HCT116 (cell line): ENCODE measurements at regions not wholly inside any gene's neighbourhood (a gene's known extent, or its start where the extent isn't known, plus 50 kb on each side); places are given as distances from the start of the nearest gene placed in this dataset.

Experiments
- ATAC-seq: fragments of 200-7000 bp; cut with Tn5 transposase; 2 replicates; pipeline ENCODE4 v1.9.1; 2020; ENCODE audit warnings: mild to moderate bottlenecking, moderate library complexity
- BruUV-seq: library from RNA; stranded (reverse); fragments of 400-500 nt; replicated peaks from 2 replicates; lab custom pipeline; 2021; lab: Mats Ljungman, UMichigan
- CTCF ChIA-PET: fragments of 300-600 bp; sonication (Branson Sonifier 250); formaldehyde crosslinking; loops from one replicate; lab custom pipeline; 2021; ENCODE audit warnings: antibody characterized with exemption; lab: Charles Lee
- POLR2A ChIA-PET: fragments of 300-600, 350-600 bp; sonication (Branson Sonifier 250); formaldehyde crosslinking; loops from one replicate; lab custom pipeline; 2021; ENCODE audit warnings: antibody characterized with exemption; lab: Charles Lee
- RAD21 ChIA-PET, 2 experiments: fragments of 300-600 bp; sonication (Branson Sonifier 250); formaldehyde crosslinking; loops; one replicate each; lab custom pipeline; 2023; ENCODE audit warnings: low total read pairs in 2 of 2; ENCODE audit not compliant: uncharacterized antibody in 2 of 2, unreplicated experiment in 2 of 2, low non-redundant PET in 1 of 2; lab: Charles Lee
- DNase-seq: peaks from one replicate; pipeline ENCODE4 v3.0.0-alpha.2; 2010; ENCODE audit warnings: low read depth, low spot score
- H2AFZ ChIP-seq: fragments of 200-600 bp; shearing (Covaris generic), sonication (generic); 2 replicates; pipeline ENCODE4 v1.6.1; 2017; ENCODE audit warnings: low read depth, mixed run types, mixed read lengths, antibody characterized with exemption, low read length; ENCODE audit not compliant: poor library complexity, severe bottlenecking
- H3K27ac ChIP-seq: 2 replicates; pipeline ENCODE4 v1.5.1; 2012; ENCODE audit warnings: low read depth, low read length
- H3K27me3 ChIP-seq: fragments of 200-600 bp; sonication (generic); 2 replicates; pipeline ENCODE4 v1.6.1; 2016; ENCODE audit warnings: mixed run types, low read length, mixed read lengths; ENCODE audit not compliant: insufficient read depth
- H3K36me3 ChIP-seq, 2 experiments: fragments of 200-500 bp in 1 of 2; fragments of 200-600 bp in 1 of 2; sonication (Bioruptor generic) in 1 of 2; sonication (generic) in 1 of 2; 2 replicates each; pipeline versions ENCODE4 v1.5.1 to v1.6.1; 2014 to 2016; ENCODE audit warnings: low read length in 2 of 2, inconsistent platforms in 1 of 2, mixed read lengths in 1 of 2, mixed run types in 1 of 2; ENCODE audit not compliant: insufficient read depth in 2 of 2, control insufficient read depth in 1 of 2
- H3K4me1 ChIP-seq, 2 experiments: fragments of 200-600 bp in 1 of 2; sonication (generic) in 1 of 2; 2 replicates each; pipeline versions ENCODE4 v1.5.1 to v1.6.1; 2012 to 2017; ENCODE audit warnings: low read length in 2 of 2, inconsistent platforms in 1 of 2, mild to moderate bottlenecking in 1 of 2, mixed read lengths in 1 of 2, mixed run types in 1 of 2, moderate library complexity in 1 of 2; ENCODE audit not compliant: insufficient read depth in 2 of 2, control insufficient read depth in 1 of 2
- H3K4me2 ChIP-seq: fragments of 200-600 bp; sonication (generic); 2 replicates; pipeline ENCODE4 v1.6.1; 2017; ENCODE audit warnings: mixed run types, low read length, mixed read lengths
- H3K4me3 ChIP-seq, 2 experiments: fragments of 200-600 bp in 1 of 2; sonication (generic) in 1 of 2; replicated peaks in 1 of 2; 2 replicates each; pipeline ENCODE4 v1.5.1; 2011 to 2016; ENCODE audit warnings: low read length in 2 of 2, control low read depth in 1 of 2, low read depth in 1 of 2, mild to moderate bottlenecking in 1 of 2, mixed read lengths in 1 of 2, mixed run types in 1 of 2
- H3K79me2 ChIP-seq: fragments of 200-600 bp; sonication (generic); 2 replicates; pipeline ENCODE4 v1.6.1; 2017; ENCODE audit warnings: mild to moderate bottlenecking, mixed run types, low read length, moderate library complexity, mixed read lengths; ENCODE audit not compliant: insufficient read depth
- H3K9ac ChIP-seq: fragments of 200-600 bp; sonication (generic); 2 replicates; pipeline ENCODE4 v1.6.1; 2016; ENCODE audit warnings: low read length, mixed read lengths
- H3K9me2 ChIP-seq: fragments of 200-600 bp; sonication (generic), shearing (Covaris generic); 2 replicates; pipeline ENCODE4 v1.6.1; 2017; ENCODE audit warnings: mixed run types, mild to moderate bottlenecking, moderate library complexity; ENCODE audit not compliant: insufficient read depth
- H3K9me3 ChIP-seq, 2 experiments: fragments of 200-500 bp in 1 of 2; fragments of 200-600 bp in 1 of 2; sonication (Bioruptor generic) in 1 of 2; sonication (generic) in 1 of 2; 2 replicates each; pipeline ENCODE4 v1.6.1; 2014 to 2017; ENCODE audit warnings: low read length in 2 of 2, mixed read lengths in 2 of 2, inconsistent platforms in 1 of 2, low read depth in 1 of 2, mild to moderate bottlenecking in 1 of 2, mixed run types in 1 of 2, moderate library complexity in 1 of 2; ENCODE audit not compliant: control insufficient read depth in 1 of 2, insufficient read depth in 1 of 2
- H4K20me1 ChIP-seq: fragments of 200-600 bp; sonication (generic), shearing (Covaris generic); 2 replicates; pipeline ENCODE4 v1.6.1; 2017; ENCODE audit warnings: mixed run types, mild to moderate bottlenecking, moderate library complexity; ENCODE audit not compliant: insufficient read depth
- ATF3 ChIP-seq: IDR thresholded peaks from 2 replicates; pipeline ENCODE4 v1.6.1; 2012
- CTCF ChIP-seq, 3 experiments: fragments of 200-600 bp in 1 of 3; sonication (generic) in 1 of 3; IDR thresholded peaks in 2 of 3; conservative IDR thresholded peaks in 1 of 3; 2 replicates each; pipeline ENCODE4 v1.5.1; 2012 to 2017; ENCODE audit warnings: low read depth in 2 of 3, low read length in 2 of 3, antibody characterized with exemption in 1 of 3, borderline replicate concordance in 1 of 3, control low read depth in 1 of 3, mild to moderate bottlenecking in 1 of 3, mixed read lengths in 1 of 3, mixed run types in 1 of 3, moderate library complexity in 1 of 3; ENCODE audit not compliant: insufficient read depth in 1 of 3
- EGR1 ChIP-seq: IDR thresholded peaks from 2 replicates; pipeline ENCODE4 v1.6.1; 2012; ENCODE audit warnings: low read depth
- ELF1 ChIP-seq: IDR thresholded peaks from 2 replicates; pipeline ENCODE4 v1.6.1; 2012; ENCODE audit warnings: low read depth, borderline replicate concordance
- EZH2 ChIP-seq: fragments of 200-600 bp; sonication (generic); IDR thresholded peaks from 2 replicates; pipeline ENCODE4 v1.6.1; 2017; ENCODE audit warnings: antibody characterized with exemption, mixed run types
- EZH2phosphoT487 ChIP-seq: fragments of 200-600 bp; IDR thresholded peaks from 2 replicates; pipeline ENCODE4 v1.6.1; 2018; ENCODE audit warnings: antibody characterized with exemption, borderline replicate concordance
- MAX ChIP-seq: IDR thresholded peaks from 2 replicates; pipeline ENCODE4 v1.6.1; 2012
- POLR2A ChIP-seq: IDR thresholded peaks from 2 replicates; pipeline ENCODE4 v1.7.0; 2011; ENCODE audit warnings: borderline replicate concordance; ENCODE audit not compliant: insufficient read depth, insufficient read length; ENCODE audit errors: extremely low read depth
- POLR2AphosphoS5 ChIP-seq: IDR thresholded peaks from 2 replicates; pipeline ENCODE4 v1.6.1; 2011; ENCODE audit warnings: mild to moderate bottlenecking, low read depth, low read length, moderate library complexity
- SP1 ChIP-seq: IDR thresholded peaks from 2 replicates; pipeline ENCODE4 v1.6.1; 2012; ENCODE audit warnings: low read depth
- SRF ChIP-seq: IDR thresholded peaks from 2 replicates; pipeline ENCODE4 v1.6.1; 2012; ENCODE audit warnings: low read depth
- ZFX ChIP-seq: fragments of 450-650 bp; IDR thresholded peaks from 2 replicates; pipeline ENCODE4 v1.6.1; 2017
- ZNF274 ChIP-seq: fragments of 200-500 bp; sonication (Bioruptor generic); IDR thresholded peaks from 2 replicates; pipeline ENCODE4 v1.6.1; 2014; ENCODE audit warnings: mild to moderate bottlenecking, low read depth, low read length, inconsistent platforms
- intact Hi-C: fragments of 100-400 bp; cut with micrococcal nuclease; formaldehyde crosslinking; loops from 2 replicates; pipeline ENCODE4 v1.10.0; 2022

- TF ChIP-seq SRF (no peak), POLR2AphosphoS5 (no peak), EZH2phosphoT487 (no peak), ZFX (no peak), EGR1 (no peak), ELF1 (no peak), ZNF274 (no peak), SP1 (no peak), POLR2A (no peak), MAX (no peak), EZH2 (no peak), CTCF (IDR thresholded peaks at IDR 0.05 in 2 of 3, conservative IDR thresholded peaks at IDR 0.05 in 1 of 3; ENCODE audit: borderline replicate concordance in 1 of 3, insufficient read depth in 1 of 3, low read depth in 2 of 3, low read length in 2 of 3) (no peak), ATF3 (no peak)
- Histone ChIP-seq H3K4me1 (no peaks in the 10 kb centered on the region), H3K9me3 (no peaks in the 10 kb centered on the region), H3K9me2 (no peaks in the 10 kb centered on the region), H3K4me2 (no peak overlapping the region), H3K4me3 (no peak overlapping the region), H3K36me3 (no peaks in the 10 kb centered on the region), H3K79me2 (no peaks in the 10 kb centered on the region), H4K20me1 (no peaks in the 10 kb centered on the region), H2AFZ (no peak overlapping the region), H3K27me3 (no peaks in the 10 kb centered on the region), H3K9ac (no peak overlapping the region), H3K27ac (no peak overlapping the region)
- CTCF ChIA-PET: no interaction called here
- POLR2A ChIA-PET: no interaction called here
- BruUV-seq: no TSS peak
- no peak for DNase-seq
- no peak for ATAC-seq
- RAD21 ChIA-PET: no interaction called here
- intact Hi-C loops: no loop called here
Measured at GRCh38 chr2:81148323-81148722, 843.8 kb upstream of the LRRTM1 start.
